ENCODE measurements at regions not wholly inside any gene's neighbourhood (a gene's known extent, or its start where the extent isn't known, plus 50 kb on each side); places are given as distances from the start of the nearest gene placed in this dataset.

DNA sequence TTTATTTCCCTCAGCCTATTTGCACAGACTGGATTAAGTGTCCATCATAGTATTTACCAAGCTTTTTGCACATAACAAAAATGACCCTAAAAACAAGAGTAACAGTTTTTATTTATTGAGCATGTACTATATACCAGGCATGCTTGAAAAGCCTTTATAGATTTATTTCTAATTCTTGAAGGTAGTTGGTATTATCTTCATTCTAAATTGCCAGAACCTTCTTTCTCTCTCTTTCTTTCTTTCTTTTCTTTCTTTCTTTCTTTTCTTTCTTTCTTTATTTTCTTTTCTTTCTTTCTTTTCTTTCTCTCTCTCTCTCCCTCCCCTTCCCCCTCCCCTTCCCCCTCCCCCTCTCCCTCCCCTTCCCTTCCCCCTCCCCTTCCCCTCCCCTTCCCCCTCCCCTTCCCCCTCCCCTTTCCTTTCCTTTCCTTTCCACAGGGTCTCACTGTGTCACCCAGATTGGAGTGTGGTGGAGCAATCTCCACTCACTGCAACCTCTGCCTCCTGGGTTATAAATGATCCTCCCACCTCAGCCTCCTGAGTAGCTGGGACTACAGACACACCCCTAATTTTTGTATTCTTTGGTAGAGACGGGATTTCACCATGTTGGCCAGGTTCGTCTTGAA lies 310.9 kb upstream of the RBFOX1 start (continued):
- no peak for TF ChIP-seq ZNF747 (CRISPR knock-in tag; IDR thresholded peaks at IDR 0.05; ENCODE audit: borderline replicate concordance)

DNA sequence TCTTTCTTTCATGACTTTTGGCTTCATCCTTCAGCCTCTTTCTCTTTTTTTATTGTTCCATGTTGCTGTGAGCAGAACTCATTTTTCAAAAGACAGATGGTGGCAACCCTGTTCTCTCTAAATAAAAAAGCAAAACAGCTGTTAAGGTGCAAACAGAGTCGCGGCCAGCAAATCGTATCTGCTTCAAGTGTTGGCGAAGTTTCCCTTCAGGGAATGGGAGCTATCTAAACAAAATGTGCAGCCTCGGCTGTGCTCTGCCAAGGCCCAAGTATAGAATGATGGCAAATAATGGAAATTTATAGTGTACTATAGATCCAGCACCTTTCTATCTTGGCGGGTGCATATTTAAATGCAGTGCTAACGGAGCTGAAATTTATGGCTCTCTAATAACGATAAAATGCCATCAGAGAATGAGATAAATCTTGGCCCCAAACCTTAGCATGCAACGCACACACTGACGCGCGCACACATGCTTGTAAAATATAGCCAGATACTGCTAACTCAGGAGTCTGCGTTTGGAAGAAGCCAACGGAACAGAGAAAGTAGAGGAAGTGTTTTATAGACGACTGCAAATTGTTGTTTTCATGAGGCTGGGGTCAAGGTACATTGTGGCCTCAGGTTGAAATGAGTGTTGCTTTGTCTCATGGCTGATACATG lies 315.5 kb upstream of the RBFOX1 start:
- intact Hi-C loops (cut with micrococcal nuclease; ENCODE audit: unreplicated experiment), result no loop called here
- H3K4me2 ChIP-seq (ENCODE audit: low read depth, low read length), result no peak overlapping the region
- ATAC-seq (no peak), DNase-seq (ENCODE audit: low spot score) (no peak), FAIRE-seq (no peak)
- TF ChIP-seq ZNF589 (CRISPR knock-in tag; conservative IDR thresholded peaks at IDR 0.05) (no peak), ZNF382 (CRISPR knock-in tag; IDR thresholded peaks at IDR 0.05; ENCODE audit: borderline replicate concordance) (no peak), ZSCAN31 (CRISPR knock-in tag; IDR thresholded peaks at IDR 0.05; ENCODE audit: low read depth) (no peak)
- no peaks in the 10 kb centered on the region; a peak in 1 of 5 replicates for H3K27me3 ChIP-seq (ENCODE audit: control insufficient read depth in 1 of 2, insufficient read depth in 2 of 2, low read length in 2 of 2)
- BruUV-seq (replicated peaks), result no TSS peak
- H3K9ac ChIP-seq (ENCODE audit: insufficient read depth, low read depth, low read length), result no peak overlapping the region
- no peaks in the 10 kb centered on the region for H3K4me1 ChIP-seq (ENCODE audit: insufficient read depth, low read length)
- H3K4me3 ChIP-seq (replicated peaks in 1 of 3; ENCODE audit: insufficient read depth in 1 of 3, low read depth in 2 of 3, low read length in 3 of 3), result no peak overlapping the region
- ChIA-PET POLR2A (no interaction called here), CTCF (ENCODE audit: low intra/inter-chr PET ratio, low total read pairs) (no interaction called here)
- no peaks in the 10 kb centered on the region for H4K20me1 ChIP-seq (ENCODE audit: insufficient read depth, low read length)
- in situ Hi-C loops (cut with HindIII; ENCODE audit: extremely low pct_ligation_motif_present, low pct_unique_long_range_greater_than_20kb), result no loop called here
- no peaks in the 10 kb centered on the region for H3K36me3 ChIP-seq (replicated peaks in 1 of 2; ENCODE audit: control insufficient read depth in 1 of 2, insufficient read depth in 2 of 2, low read length in 2 of 2)
- no peak overlapping the region for H3K27ac ChIP-seq (ENCODE audit: extremely low read length, insufficient read depth, low read length)
- WGBS (ENCODE audit: low lambda C conversion rate), result 46% methylated on average over 15 of the region's 15 CpGs
- H2AFZ ChIP-seq (ENCODE audit: low read length), result no peak overlapping the region
- no peaks in the 10 kb centered on the region for H3K79me2 ChIP-seq (ENCODE audit: insufficient read depth, low read length)
- H3K9me3 ChIP-seq (ENCODE audit: low read length), result peaks cover 10% of the 10 kb centered on the region; the same call in 1 of the 2 replicates

DNA sequence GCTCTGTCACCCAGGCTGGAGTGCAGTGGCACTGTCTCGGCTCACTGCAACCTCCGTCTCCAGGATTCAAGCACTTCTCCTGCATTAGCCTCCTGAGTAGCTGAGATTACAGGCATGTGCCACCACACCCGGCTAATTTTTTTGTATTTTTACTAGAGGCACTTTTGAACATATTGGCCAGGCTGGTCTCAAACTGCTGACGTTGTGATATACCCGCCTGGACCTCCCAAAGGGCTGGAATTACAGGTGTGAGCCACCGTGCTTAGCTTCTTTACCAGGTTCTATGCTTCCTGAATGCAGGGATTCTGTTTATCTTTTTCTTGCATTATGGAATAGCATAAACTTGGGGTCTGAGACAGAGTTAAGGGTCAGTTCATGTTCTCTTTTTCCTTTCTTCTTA lies 317.9 kb upstream of the RBFOX1 start:
- no TSS peak for BruUV-seq (replicated peaks)
- H3K4me2 ChIP-seq (ENCODE audit: low read depth, low read length), result no peak overlapping the region
- ATAC-seq, result no peak
- H3K9me3 ChIP-seq (ENCODE audit: low read length), result peaks cover 18% of the 10 kb centered on the region; the same call in 1 of the 2 replicates
- in situ Hi-C loops (cut with HindIII; ENCODE audit: extremely low pct_ligation_motif_present, low pct_unique_long_range_greater_than_20kb) (no loop called here), intact Hi-C loops (cut with micrococcal nuclease; ENCODE audit: unreplicated experiment) (no loop called here)
- H3K27ac ChIP-seq (ENCODE audit: extremely low read length, insufficient read depth, low read length), result no peak overlapping the region
- no peak overlapping the region for H2AFZ ChIP-seq (ENCODE audit: low read length)
- ChIA-PET POLR2A (no interaction called here), CTCF (ENCODE audit: low intra/inter-chr PET ratio, low total read pairs) (no interaction called here)
- H3K27me3 ChIP-seq (ENCODE audit: control insufficient read depth in 1 of 2, insufficient read depth in 2 of 2, low read length in 2 of 2), result no peaks in the 10 kb centered on the region; a peak in 1 of 5 replicates
- no peak for DNase-seq (ENCODE audit: low spot score)
- WGBS (ENCODE audit: low lambda C conversion rate), result under 1% methylated on average over 6 of the region's 6 CpGs
- TF ChIP-seq EEA1 (CRISPR knock-in tag; IDR thresholded peaks at IDR 0.05; ENCODE audit: borderline replicate concordance), result no peak
- TF ChIP-seq MAFF (IDR thresholded peaks at IDR 0.05; ENCODE audit: low read depth, low read length), result peak; percentile 65
- TF ChIP-seq ELF1 (CRISPR knock-in tag; IDR thresholded peaks at IDR 0.05), result no peak
- TF ChIP-seq MAFK (conservative IDR thresholded peaks at IDR 0.05 in 1 of 2, IDR thresholded peaks at IDR 0.05 in 1 of 2; ENCODE audit: low read length in 2 of 2), result peak; percentile 75 to 80
- H3K4me1 ChIP-seq (ENCODE audit: insufficient read depth, low read length), result no peaks in the 10 kb centered on the region
- H4K20me1 ChIP-seq (ENCODE audit: insufficient read depth, low read length), result no peaks in the 10 kb centered on the region
- no peaks in the 10 kb centered on the region for H3K36me3 ChIP-seq (replicated peaks in 1 of 2; ENCODE audit: control insufficient read depth in 1 of 2, insufficient read depth in 2 of 2, low read length in 2 of 2)
- FAIRE-seq, result no peak
- H3K9ac ChIP-seq (ENCODE audit: insufficient read depth, low read depth, low read length), result no peak overlapping the region
- H3K4me3 ChIP-seq (replicated peaks in 1 of 3; ENCODE audit: insufficient read depth in 1 of 3, low read depth in 2 of 3, low read length in 3 of 3), result no peak overlapping the region
- no peaks in the 10 kb centered on the region for H3K79me2 ChIP-seq (ENCODE audit: insufficient read depth, low read length)

Measured in HepG2 (cell line).